KMS-11 (cell line): ENCODE measurements at regions not wholly inside any gene's neighbourhood (a gene's known extent, or its start where the extent isn't known, plus 50 kb on each side); places are given as distances from the start of the nearest gene placed in this dataset.

Source experiments
- H2AFZ ChIP-seq: fragments of 200-600 bp; sonication (generic); 2 replicates; pipeline ENCODE4 v1.6.1; 2016; ENCODE audit warnings: antibody characterized with exemption, mixed run types, low read depth
- H3K27ac ChIP-seq: fragments of 200-600 bp; sonication (generic); 2 replicates; pipeline ENCODE4 v1.6.1; 2016; ENCODE audit warnings: mild to moderate bottlenecking, mixed run types
- H3K27me3 ChIP-seq: fragments of 200-600 bp; sonication (generic); 2 replicates; pipeline ENCODE4 v1.6.1; 2017; ENCODE audit warnings: mild to moderate bottlenecking, low read depth, mixed run types, moderate library complexity; ENCODE audit not compliant: insufficient read depth
- H3K36me3 ChIP-seq: fragments of 200-600 bp; sonication (generic); 2 replicates; pipeline ENCODE4 v1.6.1; 2017; ENCODE audit warnings: mild to moderate bottlenecking, mixed run types; ENCODE audit not compliant: insufficient read depth
- H3K4me1 ChIP-seq: fragments of 200-600 bp; sonication (generic); 2 replicates; pipeline ENCODE4 v1.6.1; 2016; ENCODE audit warnings: mild to moderate bottlenecking, low read depth, mixed run types; ENCODE audit not compliant: poor library complexity, severe bottlenecking
- H3K4me2 ChIP-seq: fragments of 200-600 bp; sonication (generic); 2 replicates; pipeline ENCODE4 v1.7.0; 2016; ENCODE audit warnings: mild to moderate bottlenecking, mixed run types
- H3K4me3 ChIP-seq: fragments of 200-600 bp; sonication (generic); IDR thresholded peaks from 2 replicates; pipeline ENCODE4 v1.6.1; 2017; ENCODE audit warnings: low read depth, low read length, mixed read lengths; ENCODE audit not compliant: insufficient read depth
- H3K79me2 ChIP-seq: fragments of 200-600 bp; sonication (generic); 2 replicates; pipeline ENCODE4 v1.6.1; 2016; ENCODE audit warnings: low read depth, mixed run types; ENCODE audit not compliant: insufficient read depth
- H3K9ac ChIP-seq: fragments of 200-600 bp; sonication (generic); 2 replicates; pipeline ENCODE4 v1.6.1; 2016; ENCODE audit warnings: mild to moderate bottlenecking, mixed run types
- H4K20me1 ChIP-seq: fragments of 200-600 bp; sonication (generic); 2 replicates; pipeline ENCODE4 v1.6.1; 2016; ENCODE audit warnings: mild to moderate bottlenecking, mixed run types; ENCODE audit not compliant: insufficient read depth
- TF ChIP-seq, protein P1 (sequence below): fragments of 200-600 bp; sonication (generic); conservative IDR thresholded peaks from 2 replicates; pipeline ENCODE4 v1.6.1; 2017; ENCODE audit warnings: low read depth, mild to moderate bottlenecking, antibody characterized with exemption, low read length, moderate library complexity, mixed read lengths

DNA sequence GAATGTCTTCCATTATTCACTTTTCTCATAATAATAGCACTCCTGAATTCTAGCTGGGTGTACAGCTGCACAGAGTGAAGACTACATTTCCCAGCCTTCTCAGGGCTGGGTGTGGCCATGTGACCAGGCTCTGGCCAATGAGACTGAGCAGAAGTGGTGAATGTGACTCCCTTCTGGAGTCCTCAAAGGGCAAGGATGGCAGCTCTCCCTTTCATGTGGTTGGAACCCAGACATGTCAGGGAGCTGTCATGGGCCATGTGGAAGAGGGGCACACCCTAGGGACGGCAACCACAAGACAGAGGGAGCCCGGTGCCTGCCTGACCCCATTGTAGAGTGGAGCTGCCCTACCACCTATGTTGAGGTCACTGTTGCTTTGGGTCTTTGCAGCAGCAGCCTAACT is 312.8 kb upstream of the SULF2 start:
- Histone ChIP-seq H3K4me2 (no peak overlapping the region), H3K27ac (no peak overlapping the region), H3K9ac (no peak overlapping the region), H3K79me2 (no peaks in the 10 kb centered on the region), H4K20me1 (no peaks in the 10 kb centered on the region), H3K4me3 (no peak overlapping the region), H3K27me3 (peaks cover 31% of the 10 kb centered on the region; the same call in 1 of the 2 replicates), H3K36me3 (no peaks in the 10 kb centered on the region), H3K4me1 (no peaks in the 10 kb centered on the region), H2AFZ (no peak overlapping the region)
- TF ChIP-seq, protein P1, sequence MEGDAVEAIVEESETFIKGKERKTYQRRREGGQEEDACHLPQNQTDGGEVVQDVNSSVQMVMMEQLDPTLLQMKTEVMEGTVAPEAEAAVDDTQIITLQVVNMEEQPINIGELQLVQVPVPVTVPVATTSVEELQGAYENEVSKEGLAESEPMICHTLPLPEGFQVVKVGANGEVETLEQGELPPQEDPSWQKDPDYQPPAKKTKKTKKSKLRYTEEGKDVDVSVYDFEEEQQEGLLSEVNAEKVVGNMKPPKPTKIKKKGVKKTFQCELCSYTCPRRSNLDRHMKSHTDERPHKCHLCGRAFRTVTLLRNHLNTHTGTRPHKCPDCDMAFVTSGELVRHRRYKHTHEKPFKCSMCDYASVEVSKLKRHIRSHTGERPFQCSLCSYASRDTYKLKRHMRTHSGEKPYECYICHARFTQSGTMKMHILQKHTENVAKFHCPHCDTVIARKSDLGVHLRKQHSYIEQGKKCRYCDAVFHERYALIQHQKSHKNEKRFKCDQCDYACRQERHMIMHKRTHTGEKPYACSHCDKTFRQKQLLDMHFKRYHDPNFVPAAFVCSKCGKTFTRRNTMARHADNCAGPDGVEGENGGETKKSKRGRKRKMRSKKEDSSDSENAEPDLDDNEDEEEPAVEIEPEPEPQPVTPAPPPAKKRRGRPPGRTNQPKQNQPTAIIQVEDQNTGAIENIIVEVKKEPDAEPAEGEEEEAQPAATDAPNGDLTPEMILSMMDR, result no peak

DNA sequence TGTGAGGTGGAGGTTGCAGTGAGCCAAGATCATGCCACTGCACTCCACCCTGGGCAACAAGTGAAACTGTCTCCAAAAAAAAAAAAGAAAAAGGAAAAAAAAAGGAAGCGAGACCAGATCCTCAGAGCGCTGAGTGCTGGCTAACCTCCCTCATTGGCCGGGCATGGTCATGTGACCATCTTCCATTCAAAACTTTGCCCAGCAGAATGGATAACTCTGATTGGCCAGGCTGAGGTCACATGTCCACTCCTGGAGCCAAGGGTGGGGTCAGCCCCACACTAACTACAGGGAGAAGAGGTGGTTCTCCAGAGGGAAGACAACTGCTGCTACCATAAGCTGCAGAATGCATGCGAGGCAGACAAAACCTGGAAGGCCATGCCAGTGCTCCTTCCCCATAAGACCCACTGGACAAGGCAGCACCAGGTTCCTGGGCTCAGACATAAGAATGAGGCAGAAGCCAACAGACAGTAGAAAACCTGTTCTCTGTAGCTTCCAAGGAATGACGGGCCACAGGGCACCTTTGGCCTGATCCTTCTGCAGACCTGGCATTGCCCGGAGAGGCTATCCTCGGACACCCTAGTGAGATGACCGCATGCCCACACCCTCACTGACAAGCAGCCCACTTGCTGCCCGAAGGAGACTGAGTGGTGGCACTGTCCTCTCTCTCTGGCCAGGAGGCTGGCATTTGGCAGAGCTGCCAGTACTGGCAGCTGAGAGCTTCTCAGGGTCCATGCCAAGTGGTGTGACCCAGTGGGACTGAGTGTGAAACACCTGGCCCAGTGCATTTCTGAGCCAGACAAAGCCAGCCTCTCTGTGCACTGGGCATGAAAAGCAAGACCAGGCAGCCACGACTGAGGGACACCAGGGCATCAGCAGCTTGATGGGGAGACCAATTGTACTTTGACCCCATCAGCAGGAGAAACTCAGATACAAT is 311.9 kb upstream of the SULF2 start:
- TF ChIP-seq, protein P1, result no peak
- no peaks in the 10 kb centered on the region for H4K20me1 ChIP-seq
- H3K4me2 ChIP-seq, result no peak overlapping the region
- peaks cover 23% of the 10 kb centered on the region; the same call in 1 of the 2 replicates for H3K27me3 ChIP-seq
- no peak overlapping the region for H3K9ac ChIP-seq
- H3K4me3 ChIP-seq, result no peak overlapping the region
- no peaks in the 10 kb centered on the region for H3K79me2 ChIP-seq
- H2AFZ ChIP-seq, result no peak overlapping the region
- no peaks in the 10 kb centered on the region for H3K4me1 ChIP-seq
- no peaks in the 10 kb centered on the region for H3K36me3 ChIP-seq
- H3K27ac ChIP-seq, result no peak overlapping the region

DNA sequence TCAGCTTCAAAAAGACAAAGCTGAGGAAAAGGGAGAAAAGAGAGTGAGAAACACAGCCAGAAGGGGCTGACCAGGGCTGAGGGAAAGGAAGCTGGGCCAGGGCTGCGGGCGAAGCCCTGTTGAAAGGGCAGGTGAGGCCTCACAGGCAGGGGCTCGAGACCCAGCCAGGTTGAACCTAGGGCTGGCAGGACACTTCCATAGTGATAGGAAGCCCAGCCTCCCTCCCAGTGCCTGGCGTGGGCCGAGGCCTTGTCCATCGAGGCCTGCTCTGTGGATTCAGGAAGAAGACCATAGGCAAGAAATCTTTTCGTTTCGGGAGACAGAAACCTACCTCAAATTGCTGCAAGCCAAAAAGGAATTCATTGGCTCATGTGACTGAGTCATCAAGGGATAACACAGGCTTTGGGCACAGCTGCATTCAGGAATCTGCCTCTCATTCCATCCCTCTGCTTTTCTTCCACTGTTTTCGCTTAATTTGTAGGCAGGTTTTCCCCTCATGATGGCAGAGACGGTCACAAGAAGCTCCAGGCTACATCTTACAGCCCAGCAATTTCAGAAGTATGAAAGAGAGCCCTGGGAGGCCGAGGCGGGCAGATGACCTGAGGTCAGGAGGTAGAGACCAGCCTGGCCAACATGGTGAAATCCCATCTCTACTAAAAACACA is 311.1 kb upstream of the SULF2 start:
- TF ChIP-seq, protein P1, result no peak
- Histone ChIP-seq H3K27me3 (peaks cover 23% of the 10 kb centered on the region; the same call in 1 of the 2 replicates), H2AFZ (no peak overlapping the region), H3K4me2 (no peak overlapping the region), H3K79me2 (no peaks in the 10 kb centered on the region), H3K27ac (no peak overlapping the region), H3K36me3 (no peaks in the 10 kb centered on the region), H4K20me1 (no peaks in the 10 kb centered on the region), H3K4me3 (no peak overlapping the region), H3K9ac (no peak overlapping the region), H3K4me1 (no peaks in the 10 kb centered on the region)

DNA sequence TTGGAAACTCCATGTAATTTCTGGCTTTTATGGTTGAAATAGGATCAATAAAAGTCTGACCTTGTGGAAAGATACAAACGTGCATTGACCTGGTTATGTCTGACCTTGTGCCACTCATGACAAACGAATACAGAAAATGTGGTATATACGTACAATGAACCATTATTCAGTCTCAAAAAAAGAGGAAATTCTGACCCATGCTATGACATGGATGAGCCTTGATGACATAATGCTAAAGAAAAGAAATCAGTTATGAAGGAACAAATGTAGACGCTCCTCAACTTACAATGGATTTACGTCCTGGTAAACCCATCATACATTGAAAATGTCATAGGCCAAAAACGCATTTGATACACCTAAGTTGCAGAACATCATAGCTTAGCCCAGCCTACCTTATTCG is 309.7 kb upstream of the SULF2 start:
- H3K27ac ChIP-seq, result no peak overlapping the region
- no peaks in the 10 kb centered on the region for H3K79me2 ChIP-seq
- H3K4me3 ChIP-seq, result no peak overlapping the region
- no peak overlapping the region for H3K4me2 ChIP-seq
- no peak overlapping the region for H2AFZ ChIP-seq
- H3K9ac ChIP-seq, result no peak overlapping the region
- H3K4me1 ChIP-seq, result no peaks in the 10 kb centered on the region
- peaks cover 28% of the 10 kb centered on the region; the same call in 1 of the 2 replicates for H3K27me3 ChIP-seq
- H4K20me1 ChIP-seq, result no peaks in the 10 kb centered on the region
- TF ChIP-seq, protein P1, result no peak
- H3K36me3 ChIP-seq, result no peaks in the 10 kb centered on the region
